ENCODE measurements at regions not wholly inside any gene's neighbourhood (a gene's known extent, or its start where the extent isn't known, plus 50 kb on each side); places are given as distances from the start of the nearest gene placed in this dataset.

DNA sequence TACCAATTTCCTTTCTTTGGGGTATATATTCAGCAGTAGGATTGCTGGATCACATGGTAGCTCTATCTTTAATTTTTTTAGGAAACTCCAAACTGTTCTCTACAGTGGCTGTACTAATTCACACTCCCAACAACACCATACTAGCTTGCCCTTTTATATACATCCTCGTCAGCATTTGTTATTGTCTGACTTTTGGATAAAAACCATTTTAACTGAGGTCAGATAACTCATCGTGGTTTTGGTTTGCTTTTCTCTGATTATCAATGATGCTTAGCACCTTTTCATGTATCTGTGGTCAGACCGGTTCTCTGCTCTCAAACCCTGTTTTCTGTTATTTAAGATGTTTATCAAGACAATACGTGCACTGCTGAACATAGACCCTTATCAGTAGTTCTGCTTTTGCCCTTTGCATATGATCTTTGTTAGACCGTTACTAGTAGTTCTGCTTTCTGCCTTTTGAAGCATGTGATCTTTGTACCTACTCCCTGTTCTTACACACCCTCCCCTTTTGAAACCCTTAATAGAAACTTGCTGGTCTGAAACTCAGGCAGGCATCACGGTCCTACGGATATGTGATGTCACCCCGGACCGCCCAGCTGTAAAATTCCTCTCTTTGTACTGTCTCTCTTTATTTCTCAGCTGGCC lies 474.3 kb downstream of the RSL24D1 start:
- DNase-seq (ENCODE audit: low read depth): no peak

DNA sequence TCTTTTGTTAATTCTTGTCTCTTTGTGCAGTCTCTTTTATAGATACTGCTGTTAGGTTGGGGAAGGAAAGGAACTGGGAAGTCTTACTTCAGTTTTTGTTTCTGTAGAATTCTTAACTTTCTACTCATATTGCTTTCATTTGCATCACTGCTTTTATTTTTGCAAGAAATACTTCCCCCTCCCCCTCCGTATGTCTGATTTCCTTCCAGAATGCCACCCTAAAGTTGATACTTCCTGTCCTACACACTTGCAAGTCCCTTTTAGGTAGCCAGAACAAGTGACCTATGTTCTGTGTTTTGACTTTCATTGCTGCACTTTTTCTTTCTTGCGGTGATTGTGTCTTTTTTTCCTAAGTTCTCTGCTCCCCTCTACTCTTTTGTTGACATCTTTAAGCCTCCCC lies 477.4 kb downstream of the RSL24D1 start:
- no peak for DNase-seq (ENCODE audit: low read depth)

DNA sequence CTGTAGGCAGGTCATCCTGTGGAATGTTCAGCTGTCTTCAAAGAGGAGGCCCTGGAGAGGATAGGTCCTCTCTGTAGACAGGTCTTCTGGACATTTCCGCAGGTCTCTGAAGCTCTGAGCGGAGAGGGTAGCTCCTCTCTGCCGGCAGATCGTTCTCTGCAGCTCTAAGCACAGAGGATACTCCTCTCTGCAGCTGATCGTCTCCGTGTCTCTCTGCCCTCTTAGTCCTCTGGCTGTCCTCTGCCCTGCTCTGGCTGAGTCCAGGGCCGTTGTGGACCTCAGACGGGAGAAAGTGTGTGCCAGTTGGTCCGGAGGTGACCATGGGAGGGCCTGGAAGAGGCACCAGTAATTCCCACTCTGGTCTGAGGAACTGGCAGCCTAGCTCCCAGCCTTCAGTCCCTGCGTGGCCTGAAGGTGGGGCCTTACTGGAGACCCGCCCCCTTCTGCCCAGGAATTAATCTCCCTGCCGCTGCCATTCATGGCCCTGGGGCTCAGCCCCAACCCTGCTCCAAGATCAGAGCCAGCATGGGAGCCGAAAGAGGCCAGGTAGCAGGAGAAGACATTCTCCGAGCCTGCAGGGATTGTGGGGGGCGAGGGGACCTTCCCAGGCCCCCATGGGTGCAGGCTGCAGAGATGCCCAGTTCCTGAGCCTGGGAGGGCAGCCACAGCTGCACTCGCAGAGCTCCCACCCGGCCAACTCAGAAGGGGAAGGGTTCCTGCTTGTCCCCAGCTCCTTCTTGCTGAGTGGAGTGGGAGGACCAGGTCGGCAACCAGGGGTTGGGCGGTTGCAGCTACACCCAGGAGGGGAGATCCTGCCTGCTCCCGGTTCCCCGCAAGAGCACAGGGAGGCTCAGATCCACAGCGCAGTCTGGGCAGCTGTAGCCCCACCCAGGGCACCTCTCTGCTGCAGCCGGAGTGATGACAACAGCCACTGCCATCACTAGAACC lies 488.7 kb downstream of the RSL24D1 start:
- no peak for DNase-seq (ENCODE audit: low read depth)

GRCh38 chr15:54687628-54688027 lies 509.1 kb downstream of the RSL24D1 start:
- no peak for DNase-seq (ENCODE audit: low read depth)

Data from amniotic epithelial cell (primary cell).